HG02798 (cell line): ENCODE measurements at regions not wholly inside any gene's neighbourhood (a gene's known extent, or its start where the extent isn't known, plus 50 kb on each side); places are given as distances from the start of the nearest gene placed in this dataset.
"Not testable (repeated sequence)": the region's sequence is repeated elsewhere in the genome, so short reads cannot be mapped to it uniquely, and the experiment has no call there.

Source experiments
- ATAC-seq: cut with Tn5 transposase; IDR thresholded peaks from one replicate; pipeline ENCODE4 v1.9.1; 2021; ENCODE audit warnings: mild to moderate bottlenecking; ENCODE audit not compliant: unreplicated experiment, poor library complexity

GRCh38 chr6:3919849-3920248 lies 70.7 kb downstream of the FAM50B start:
- no peak for ATAC-seq

- ATAC-seq: no peak
Measured at GRCh38 chr6:3920321-3920720, 71.1 kb downstream of the FAM50B start.

GRCh38 chr6:3921663-3922062 lies 72.5 kb downstream of the FAM50B start:
- no peak for ATAC-seq

GRCh38 chr6:3922619-3923018 lies 73.4 kb downstream of the FAM50B start:
- ATAC-seq: not testable (repeated sequence)

- ATAC-seq: not testable (repeated sequence)
Measured at GRCh38 chr6:3925223-3926149, 76.3 kb downstream of the FAM50B start.

- ATAC-seq: no peak
Measured at GRCh38 chr6:3926150-3926482, 76.9 kb downstream of the FAM50B start.

DNA sequence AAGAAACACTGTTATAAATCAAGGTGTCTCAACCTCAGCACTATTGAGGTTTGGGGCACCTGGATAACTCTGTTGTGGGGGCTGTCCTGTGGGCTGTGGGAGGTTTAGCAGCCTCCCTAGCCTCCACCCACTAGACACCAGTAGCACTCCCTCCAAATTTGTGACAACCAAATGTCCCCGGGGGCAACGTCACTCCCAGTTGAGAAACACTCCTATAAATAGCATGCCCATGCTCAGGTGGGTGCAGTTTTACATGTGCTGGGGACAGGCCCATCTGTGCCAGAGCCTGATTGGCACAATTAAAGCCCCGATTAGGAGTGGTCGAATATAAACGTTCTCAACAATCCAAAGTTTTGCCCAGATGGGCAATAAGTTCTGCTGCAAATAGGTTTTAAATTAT lies 78.9 kb downstream of the FAM50B start:
- no peak for ATAC-seq

DNA sequence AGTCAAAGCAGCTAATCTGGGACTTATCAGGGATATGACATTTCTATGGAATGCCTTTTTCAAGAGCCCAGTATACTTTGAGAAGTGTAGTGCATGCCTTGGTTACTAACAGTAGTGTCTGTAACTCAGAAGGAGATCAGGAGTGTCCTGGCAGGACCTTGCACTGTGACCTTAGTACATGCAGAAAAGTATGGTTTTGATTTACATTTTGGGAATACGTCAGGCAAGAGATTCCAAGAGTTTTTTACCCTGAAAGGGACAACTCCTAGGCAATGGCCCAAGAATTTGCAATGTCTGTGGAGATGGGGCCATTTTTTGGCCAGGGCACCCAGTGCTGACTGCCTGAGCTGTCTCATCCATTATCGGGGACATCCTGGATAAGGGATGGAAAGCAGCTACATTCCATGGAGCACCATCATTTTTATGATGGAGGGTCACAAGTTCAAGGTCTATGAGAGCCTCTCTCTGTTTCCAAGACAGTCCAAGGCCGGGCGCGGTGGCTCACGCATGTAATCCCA lies 80.2 kb downstream of the FAM50B start:
- no peak for ATAC-seq

DNA sequence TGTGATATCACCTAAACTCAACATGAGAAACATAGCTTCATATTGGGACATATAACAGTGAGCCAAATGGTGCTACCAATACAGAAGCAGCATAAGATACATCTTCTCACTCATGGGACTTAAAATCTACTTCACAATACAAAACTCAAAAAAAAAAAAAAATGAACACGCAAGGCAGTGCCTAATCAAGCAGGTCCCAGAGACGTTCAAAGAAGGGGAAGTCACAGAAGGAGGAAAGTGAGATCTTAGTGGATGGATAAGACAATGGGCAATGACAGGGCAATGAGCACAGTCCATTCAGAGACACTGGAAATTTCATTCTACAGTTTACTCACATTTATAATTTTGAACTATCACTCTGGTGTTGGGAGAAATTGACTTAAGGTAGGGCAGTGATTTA lies 88.3 kb downstream of the FAM50B start:
- no peak for ATAC-seq

GRCh38 chr6:3938715-3939367 lies 89.7 kb downstream of the FAM50B start:
- ATAC-seq: no peak

DNA sequence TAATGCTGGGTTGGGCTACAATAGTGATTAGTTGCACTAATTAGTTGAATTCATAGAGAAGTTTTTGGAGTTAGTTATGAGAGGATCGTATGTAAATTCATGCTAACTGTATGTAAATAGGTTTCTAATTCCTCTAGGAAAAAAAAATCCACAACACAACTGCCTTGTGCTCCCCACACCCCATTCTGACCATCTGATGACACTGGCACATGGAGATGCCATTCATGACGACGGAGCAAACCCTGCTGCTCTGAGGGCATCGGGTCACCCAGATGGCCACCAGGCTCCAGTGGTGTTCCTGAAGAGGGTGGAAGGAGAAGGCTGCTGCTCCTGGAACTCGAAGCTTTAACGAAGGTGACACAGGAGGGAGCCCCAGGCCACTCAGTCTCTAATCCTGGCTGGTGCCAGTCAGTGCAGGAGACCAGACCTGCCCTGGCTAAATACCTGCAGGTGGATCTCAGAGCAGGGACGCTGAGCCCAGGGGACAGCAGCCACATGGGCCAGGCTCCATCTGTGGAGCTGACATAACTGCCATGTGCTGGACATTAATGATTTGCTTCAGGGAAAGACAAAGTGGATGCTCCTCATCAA lies 90.3 kb downstream of the FAM50B start:
- ATAC-seq: no peak

DNA sequence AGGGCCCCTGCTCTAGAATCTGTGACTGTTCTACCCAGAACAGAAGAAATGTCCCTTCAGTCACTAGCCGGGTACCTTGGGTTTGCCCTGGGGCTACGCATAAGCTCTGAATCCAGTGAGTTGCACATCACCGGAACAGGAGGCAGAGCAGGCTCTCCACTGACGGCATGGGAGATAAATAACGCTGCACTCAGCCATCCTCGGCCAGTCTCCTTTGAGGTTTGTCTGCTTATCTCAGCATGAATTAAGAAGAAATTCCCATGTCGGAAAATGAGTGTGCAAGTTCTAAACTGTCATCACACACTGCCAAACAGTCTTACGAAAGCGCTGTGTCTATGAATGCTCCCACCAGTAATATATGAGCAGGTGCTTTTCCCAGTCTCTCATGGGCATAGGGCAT lies 90.8 kb downstream of the FAM50B start:
- no peak for ATAC-seq

- ATAC-seq: no peak
Measured at GRCh38 chr6:3940703-3941102, 91.5 kb downstream of the FAM50B start.

DNA sequence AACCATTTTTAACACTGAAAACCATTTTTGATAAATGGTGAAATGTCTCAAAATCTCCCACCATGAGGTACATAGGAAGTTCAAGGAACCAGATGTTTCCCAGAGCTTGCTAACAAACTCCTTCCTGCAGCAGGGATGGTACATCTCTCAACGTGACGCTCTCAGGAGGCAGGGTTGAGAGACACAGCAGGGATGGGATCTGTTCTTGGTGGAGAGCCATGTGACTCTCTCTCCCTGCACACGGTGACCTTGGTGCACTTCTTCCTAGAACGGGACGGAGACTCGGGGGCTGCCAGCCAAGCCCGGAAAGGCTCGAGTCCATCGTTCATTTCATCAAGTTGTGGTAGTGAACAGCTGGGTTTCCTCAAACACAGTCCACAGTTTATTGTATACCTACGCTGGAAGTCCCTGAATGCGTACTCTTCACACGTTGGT lies 94.2 kb downstream of the FAM50B start:
- no peak for ATAC-seq

- no peak for ATAC-seq
Measured at GRCh38 chr6:3944246-3944645, 95.1 kb downstream of the FAM50B start.

GRCh38 chr6:3946778-3947177 lies 97.6 kb downstream of the FAM50B start:
- no peak for ATAC-seq

- no peak for ATAC-seq
Measured at GRCh38 chr6:3948866-3949265, 99.7 kb downstream of the FAM50B start.

DNA sequence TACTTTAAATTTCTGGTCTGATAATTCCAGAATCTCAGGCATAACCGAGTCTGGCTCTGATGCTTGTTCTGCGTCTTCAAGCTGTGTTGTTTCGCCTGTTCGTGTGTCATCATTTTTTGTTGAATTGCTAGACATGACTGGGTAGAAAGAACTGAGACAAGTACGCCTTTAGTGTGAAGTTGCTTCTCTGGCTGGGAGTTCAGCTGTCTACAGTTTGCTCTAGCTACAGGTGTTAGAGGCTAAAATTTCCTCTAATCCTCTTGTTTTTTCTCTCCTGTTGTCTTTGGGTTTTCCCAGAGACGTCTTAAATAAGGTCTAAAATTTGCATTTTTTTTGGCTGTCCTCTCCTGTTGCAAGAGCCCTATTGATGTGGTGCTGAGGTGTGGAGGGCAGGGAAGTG lies 100.3 kb downstream of the FAM50B start:
- no peak for ATAC-seq

DNA sequence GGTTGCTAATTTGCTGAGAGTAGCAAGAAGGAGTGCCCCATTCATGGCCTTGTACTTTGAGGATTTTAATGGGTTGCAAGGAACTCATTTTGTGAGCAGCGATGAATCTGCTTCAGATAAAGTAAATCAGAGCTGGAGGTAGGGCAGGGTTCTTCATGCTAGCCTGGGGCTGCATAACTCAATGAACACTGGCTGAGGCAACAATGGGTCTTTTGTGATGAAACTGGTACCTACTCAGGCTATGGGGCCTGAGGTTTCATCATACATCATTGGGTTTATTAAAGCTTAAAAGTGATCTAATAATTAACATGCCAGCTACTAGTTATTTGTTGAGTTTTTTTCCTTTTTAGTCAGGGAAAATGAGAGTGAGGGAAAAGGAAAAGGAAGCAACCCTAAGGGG lies 106.9 kb downstream of the FAM50B start:
- no peak for ATAC-seq

GRCh38 chr6:3957321-3957720 lies 108.1 kb downstream of the FAM50B start:
- no peak for ATAC-seq

DNA sequence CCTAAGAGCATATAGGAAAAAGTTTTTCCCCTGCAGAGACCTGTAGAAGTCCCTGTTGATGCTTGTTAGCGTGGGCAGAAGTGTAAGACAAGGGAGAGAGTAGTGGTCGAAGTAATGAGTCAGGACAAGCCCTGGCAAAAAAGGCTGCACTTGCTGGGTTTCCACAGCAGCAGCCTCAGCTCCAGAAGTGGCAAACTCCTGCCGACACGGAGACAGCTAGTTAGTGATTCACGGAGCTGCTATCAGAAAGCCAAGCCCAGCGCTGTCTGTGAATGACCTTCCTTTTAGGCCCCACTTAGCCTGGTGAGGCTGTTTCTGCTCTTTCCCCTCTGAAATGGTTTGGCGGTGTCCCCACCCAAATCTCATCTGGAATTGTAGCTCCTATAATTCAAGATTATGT lies 109.1 kb downstream of the FAM50B start:
- ATAC-seq: no peak
